Panc1 (cell line): ENCODE measurements at regions not wholly inside any gene's neighbourhood (a gene's known extent, or its start where the extent isn't known, plus 50 kb on each side); places are given as distances from the start of the nearest gene placed in this dataset.

Source experiments
- ATAC-seq: fragments of 200-7000 bp; cut with Tn5 transposase; 2 replicates; pipeline ENCODE4 v1.9.1; 2020; ENCODE audit warnings: mild to moderate bottlenecking, moderate library complexity
- BruUV-seq: library from RNA; stranded (reverse); fragments of 400-500 nt; replicated peaks from 2 replicates; lab custom pipeline; 2021; lab: Mats Ljungman, UMichigan
- CTCF ChIA-PET: fragments of 300-600 bp; sonication (Branson Sonifier 250); formaldehyde crosslinking; loops from one replicate; lab custom pipeline; 2022; ENCODE audit warnings: antibody characterized with exemption; lab: Charles Lee
- POLR2A ChIA-PET: fragments of 300-600 bp; sonication (Branson Sonifier 250); formaldehyde crosslinking; loops from one replicate; lab custom pipeline; 2022; ENCODE audit warnings: antibody characterized with exemption; lab: Charles Lee
- DNase-seq: peaks from one replicate; pipeline ENCODE4 v3.0.0-alpha.2; 2010; ENCODE audit warnings: low read depth, low spot score
- H3K27ac ChIP-seq: 2 replicates; pipeline ENCODE4 v1.5.1; 2011; ENCODE audit warnings: mild to moderate bottlenecking, low read length, inconsistent platforms
- H3K27me3 ChIP-seq: fragments of 200-500 bp; sonication (Bioruptor generic); 2 replicates; pipeline ENCODE4 v1.6.0; 2014; ENCODE audit warnings: low read length, inconsistent platforms; ENCODE audit not compliant: control insufficient read depth, insufficient read depth
- H3K36me3 ChIP-seq: fragments of 200-500 bp; sonication (Bioruptor generic); 2 replicates; pipeline ENCODE4 v1.5.1; 2014; ENCODE audit warnings: inconsistent platforms, mild to moderate bottlenecking, low read length, moderate library complexity; ENCODE audit not compliant: control insufficient read depth, insufficient read depth
- H3K4me1 ChIP-seq: 2 replicates; pipeline ENCODE4 v1.5.1; 2011; ENCODE audit warnings: inconsistent platforms, mild to moderate bottlenecking, low read length, moderate library complexity; ENCODE audit not compliant: control insufficient read depth, insufficient read depth
- H3K4me3 ChIP-seq, 2 experiments: 2 replicates each; pipeline ENCODE4 v1.5.1; 2011 to 2012; ENCODE audit warnings: low read depth in 2 of 2, low read length in 2 of 2, mild to moderate bottlenecking in 2 of 2, inconsistent platforms in 1 of 2, moderate library complexity in 1 of 2
- H3K9me3 ChIP-seq: fragments of 200-500 bp; sonication (Bioruptor generic); 2 replicates; pipeline ENCODE4 v1.5.1; 2014; ENCODE audit warnings: low read depth, mild to moderate bottlenecking, inconsistent platforms, low read length, moderate library complexity; ENCODE audit not compliant: control insufficient read depth, insufficient read depth
- POLR2AphosphoS5 ChIP-seq: IDR thresholded peaks from 2 replicates; pipeline ENCODE4 v1.6.1; 2012; ENCODE audit warnings: mild to moderate bottlenecking, low read depth, low read length, moderate library complexity
- SIN3A ChIP-seq: IDR thresholded peaks from 2 replicates; pipeline ENCODE4 v1.6.1; 2012; ENCODE audit warnings: low read depth, mild to moderate bottlenecking, low read length, moderate library complexity, borderline replicate concordance; ENCODE audit not compliant: insufficient read depth
- TCF7L2 ChIP-seq: IDR thresholded peaks from 2 replicates; pipeline ENCODE4 v1.6.1; 2011; ENCODE audit warnings: mild to moderate bottlenecking, low read depth, low read length, inconsistent platforms
- in situ Hi-C: cut with HindIII; loops from 2 replicates; pipeline ENCODE4 v1.10.0; 2016; ENCODE audit warnings: low sequenced_read_pairs, low pct_unique_long_range_greater_than_20kb
- intact Hi-C: fragments of 100-400 bp; cut with micrococcal nuclease; formaldehyde crosslinking; loops from one replicate; pipeline ENCODE4 v1.10.0; 2022; ENCODE audit not compliant: unreplicated experiment
- TF ChIP-seq, protein P1 (sequence below), 2 experiments: IDR thresholded peaks; 2 replicates each; pipeline ENCODE4 v1.6.1; 2011 to 2012; ENCODE audit warnings: low read depth in 2 of 2, control low read depth in 1 of 2, low read length in 1 of 2, mild to moderate bottlenecking in 1 of 2, moderate library complexity in 1 of 2; ENCODE audit not compliant: insufficient read depth in 1 of 2
- TF ChIP-seq, protein P2 (sequence below): fragments of 450-650 bp; IDR thresholded peaks from 2 replicates; pipeline ENCODE4 v1.5.1; 2017; ENCODE audit warnings: mild to moderate bottlenecking

DNA sequence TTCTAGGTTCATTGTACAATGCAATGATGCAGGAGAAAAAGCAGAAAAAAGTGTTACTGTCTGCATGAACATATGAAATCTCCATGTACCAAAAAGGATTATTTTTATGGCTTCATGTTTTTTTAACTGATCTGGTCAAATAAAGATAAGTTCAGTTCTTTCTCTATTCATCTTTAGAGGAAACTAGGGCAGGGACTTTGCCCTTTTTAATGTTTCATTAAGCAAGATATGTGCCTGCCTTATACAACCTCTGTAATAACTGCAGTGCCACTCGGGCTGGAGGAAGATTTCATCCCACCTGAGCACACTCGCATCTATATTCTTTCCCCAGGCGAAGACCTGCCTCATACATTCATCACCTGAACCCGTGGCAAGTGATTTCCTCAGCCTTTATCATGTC, 157.9 kb upstream of the DDX18 start:
- DNase-seq (no peak), ATAC-seq (no peak)
- intact Hi-C loops, result no loop called here
- no peaks in the 10 kb centered on the region for H3K4me1 ChIP-seq
- no peak overlapping the region for H3K27ac ChIP-seq
- no TSS peak for BruUV-seq
- no peak overlapping the region for H3K4me3 ChIP-seq
- ChIA-PET POLR2A (no interaction called here), CTCF (no interaction called here)
- H3K36me3 ChIP-seq, result no peaks in the 10 kb centered on the region
- no peaks in the 10 kb centered on the region for H3K27me3 ChIP-seq
- TF ChIP-seq, protein P1, sequence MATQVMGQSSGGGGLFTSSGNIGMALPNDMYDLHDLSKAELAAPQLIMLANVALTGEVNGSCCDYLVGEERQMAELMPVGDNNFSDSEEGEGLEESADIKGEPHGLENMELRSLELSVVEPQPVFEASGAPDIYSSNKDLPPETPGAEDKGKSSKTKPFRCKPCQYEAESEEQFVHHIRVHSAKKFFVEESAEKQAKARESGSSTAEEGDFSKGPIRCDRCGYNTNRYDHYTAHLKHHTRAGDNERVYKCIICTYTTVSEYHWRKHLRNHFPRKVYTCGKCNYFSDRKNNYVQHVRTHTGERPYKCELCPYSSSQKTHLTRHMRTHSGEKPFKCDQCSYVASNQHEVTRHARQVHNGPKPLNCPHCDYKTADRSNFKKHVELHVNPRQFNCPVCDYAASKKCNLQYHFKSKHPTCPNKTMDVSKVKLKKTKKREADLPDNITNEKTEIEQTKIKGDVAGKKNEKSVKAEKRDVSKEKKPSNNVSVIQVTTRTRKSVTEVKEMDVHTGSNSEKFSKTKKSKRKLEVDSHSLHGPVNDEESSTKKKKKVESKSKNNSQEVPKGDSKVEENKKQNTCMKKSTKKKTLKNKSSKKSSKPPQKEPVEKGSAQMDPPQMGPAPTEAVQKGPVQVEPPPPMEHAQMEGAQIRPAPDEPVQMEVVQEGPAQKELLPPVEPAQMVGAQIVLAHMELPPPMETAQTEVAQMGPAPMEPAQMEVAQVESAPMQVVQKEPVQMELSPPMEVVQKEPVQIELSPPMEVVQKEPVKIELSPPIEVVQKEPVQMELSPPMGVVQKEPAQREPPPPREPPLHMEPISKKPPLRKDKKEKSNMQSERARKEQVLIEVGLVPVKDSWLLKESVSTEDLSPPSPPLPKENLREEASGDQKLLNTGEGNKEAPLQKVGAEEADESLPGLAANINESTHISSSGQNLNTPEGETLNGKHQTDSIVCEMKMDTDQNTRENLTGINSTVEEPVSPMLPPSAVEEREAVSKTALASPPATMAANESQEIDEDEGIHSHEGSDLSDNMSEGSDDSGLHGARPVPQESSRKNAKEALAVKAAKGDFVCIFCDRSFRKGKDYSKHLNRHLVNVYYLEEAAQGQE (IDR thresholded peaks at IDR 0.05; ENCODE audit: insufficient read depth in 1 of 2, low read depth in 2 of 2, low read length in 1 of 2), result no peak
- TF ChIP-seq TCF7L2 (no peak), POLR2AphosphoS5 (no peak)
- H3K9me3 ChIP-seq, result no peaks in the 10 kb centered on the region
- in situ Hi-C loops, result no loop called here

DNA sequence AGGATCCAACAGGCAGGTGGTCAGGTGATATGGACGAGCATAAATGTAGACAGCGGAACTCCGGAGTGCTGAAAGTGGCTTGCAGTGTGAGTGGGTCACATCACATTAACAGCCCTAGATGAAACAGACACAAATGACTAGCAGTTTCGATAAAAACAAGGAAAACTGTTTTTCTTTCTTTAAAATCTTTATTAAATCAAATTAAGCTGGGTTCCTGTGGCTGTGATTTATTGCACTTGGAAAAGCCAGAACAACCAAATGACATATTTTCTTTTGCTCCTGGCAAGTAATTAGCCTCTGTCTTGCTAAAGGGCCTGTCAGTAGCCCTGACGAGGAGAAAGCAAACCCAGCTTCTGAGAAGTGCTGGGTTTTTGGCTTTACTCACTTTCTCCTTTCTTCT, 152.9 kb upstream of the DDX18 start:
- no peak for ATAC-seq
- H3K27ac ChIP-seq, result no peak overlapping the region
- POLR2A ChIA-PET, result no interaction called here
- TF ChIP-seq TCF7L2, result no peak
- TF ChIP-seq, protein P2, sequence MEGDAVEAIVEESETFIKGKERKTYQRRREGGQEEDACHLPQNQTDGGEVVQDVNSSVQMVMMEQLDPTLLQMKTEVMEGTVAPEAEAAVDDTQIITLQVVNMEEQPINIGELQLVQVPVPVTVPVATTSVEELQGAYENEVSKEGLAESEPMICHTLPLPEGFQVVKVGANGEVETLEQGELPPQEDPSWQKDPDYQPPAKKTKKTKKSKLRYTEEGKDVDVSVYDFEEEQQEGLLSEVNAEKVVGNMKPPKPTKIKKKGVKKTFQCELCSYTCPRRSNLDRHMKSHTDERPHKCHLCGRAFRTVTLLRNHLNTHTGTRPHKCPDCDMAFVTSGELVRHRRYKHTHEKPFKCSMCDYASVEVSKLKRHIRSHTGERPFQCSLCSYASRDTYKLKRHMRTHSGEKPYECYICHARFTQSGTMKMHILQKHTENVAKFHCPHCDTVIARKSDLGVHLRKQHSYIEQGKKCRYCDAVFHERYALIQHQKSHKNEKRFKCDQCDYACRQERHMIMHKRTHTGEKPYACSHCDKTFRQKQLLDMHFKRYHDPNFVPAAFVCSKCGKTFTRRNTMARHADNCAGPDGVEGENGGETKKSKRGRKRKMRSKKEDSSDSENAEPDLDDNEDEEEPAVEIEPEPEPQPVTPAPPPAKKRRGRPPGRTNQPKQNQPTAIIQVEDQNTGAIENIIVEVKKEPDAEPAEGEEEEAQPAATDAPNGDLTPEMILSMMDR, result no peak
- TF ChIP-seq, protein P1 (IDR thresholded peaks at IDR 0.05; ENCODE audit: insufficient read depth in 1 of 2, low read depth in 2 of 2, low read length in 1 of 2), result no peak
- no peak for TF ChIP-seq POLR2AphosphoS5
- TF ChIP-seq SIN3A, result no peak
- no peaks in the 10 kb centered on the region for H3K9me3 ChIP-seq
- BruUV-seq, result no TSS peak
- in situ Hi-C loops, result no loop called here
- intact Hi-C loops, result no loop called here
- H3K4me3 ChIP-seq, result no peak overlapping the region
- H3K27me3 ChIP-seq, result no peaks in the 10 kb centered on the region
- H3K4me1 ChIP-seq, result no peaks in the 10 kb centered on the region
- CTCF ChIA-PET, result no interaction called here
- no peaks in the 10 kb centered on the region for H3K36me3 ChIP-seq
- no peak for DNase-seq
